Erythroblast (primary cell): ENCODE measurements at regions not wholly inside any gene's neighbourhood (a gene's known extent, or its start where the extent isn't known, plus 50 kb on each side); places are given as distances from the start of the nearest gene placed in this dataset.

Source experiments
- GATA1 ChIP-seq: IDR thresholded peaks from 2 replicates; pipeline ENCODE4 v1.6.1; 2011; ENCODE audit warnings: low read depth, mild to moderate bottlenecking, control low read depth, low read length, moderate library complexity
- POLR2A ChIP-seq: IDR thresholded peaks from 2 replicates; pipeline ENCODE4 v1.6.1; 2011; ENCODE audit warnings: mild to moderate bottlenecking, low read length

DNA sequence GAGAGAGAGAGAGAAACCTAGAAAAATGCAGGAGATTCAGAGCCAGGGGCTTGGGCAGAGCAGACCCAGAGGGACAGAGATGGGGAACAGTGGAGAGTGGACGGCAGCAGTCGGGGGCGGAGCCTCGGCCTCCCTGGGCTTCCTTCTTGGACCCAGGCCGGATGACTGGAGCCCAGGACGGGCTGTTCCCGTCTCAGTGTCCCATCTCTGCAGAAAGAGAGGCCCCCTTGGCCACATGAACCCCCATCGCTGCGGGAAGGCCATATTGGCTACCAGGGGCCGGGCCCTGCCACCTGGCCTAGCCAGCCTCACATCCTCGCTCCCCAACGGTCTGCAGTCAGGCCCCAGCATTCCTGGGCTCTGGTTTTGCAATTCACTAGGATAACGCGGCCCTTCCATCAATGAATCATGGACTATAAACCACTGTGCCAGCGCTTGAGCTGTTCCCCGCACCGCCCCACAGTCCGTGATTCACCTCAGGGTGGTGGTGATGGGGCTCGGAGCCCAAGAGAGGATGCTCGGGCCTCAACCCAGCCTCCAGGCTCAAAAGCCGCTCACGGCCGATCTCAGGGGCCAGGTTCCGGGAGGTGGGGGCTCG is 116.5 kb downstream of the RFLNA start:
- TF ChIP-seq POLR2A (no peak), GATA1 (no peak)
